HL-60 (cell line): ENCODE measurements at regions not wholly inside any gene's neighbourhood (a gene's known extent, or its start where the extent isn't known, plus 50 kb on each side); places are given as distances from the start of the nearest gene placed in this dataset.

Source experiments
- POLR2AphosphoS5 ChIP-seq: IDR thresholded peaks from 2 replicates; pipeline ENCODE4 v1.6.1; 2012; ENCODE audit warnings: low read depth
- TF ChIP-seq, protein P1 (sequence below): IDR thresholded peaks from one replicate; pipeline ENCODE4 v1.5.1; 2011; ENCODE audit warnings: low read length, control low read depth, inconsistent platforms; ENCODE audit not compliant: insufficient read depth
- TF ChIP-seq, protein P2 (sequence below): IDR thresholded peaks from 2 replicates; pipeline ENCODE4 v1.6.1; 2012; ENCODE audit warnings: low read depth; ENCODE audit not compliant: insufficient replicate concordance

DNA sequence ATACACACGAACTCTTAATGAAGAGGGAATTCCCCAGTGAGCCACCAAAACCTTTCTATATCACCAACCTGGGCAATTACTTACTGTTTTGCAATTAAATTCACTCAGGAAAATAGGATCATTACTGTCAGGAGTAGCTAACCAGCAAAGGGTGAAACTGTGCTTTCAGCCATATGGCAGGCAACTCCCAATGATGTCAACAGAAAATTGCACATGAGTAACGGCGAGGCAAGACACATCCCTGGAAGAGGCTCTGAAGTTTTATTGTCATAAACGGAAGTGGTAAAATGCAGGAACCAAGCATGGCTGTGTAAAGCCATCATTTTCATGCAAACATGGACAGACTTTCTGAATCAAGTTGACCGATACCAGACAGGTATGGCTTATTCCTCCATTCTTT lies 548.9 kb upstream of the AUTS2 start:
- TF ChIP-seq, protein P1, sequence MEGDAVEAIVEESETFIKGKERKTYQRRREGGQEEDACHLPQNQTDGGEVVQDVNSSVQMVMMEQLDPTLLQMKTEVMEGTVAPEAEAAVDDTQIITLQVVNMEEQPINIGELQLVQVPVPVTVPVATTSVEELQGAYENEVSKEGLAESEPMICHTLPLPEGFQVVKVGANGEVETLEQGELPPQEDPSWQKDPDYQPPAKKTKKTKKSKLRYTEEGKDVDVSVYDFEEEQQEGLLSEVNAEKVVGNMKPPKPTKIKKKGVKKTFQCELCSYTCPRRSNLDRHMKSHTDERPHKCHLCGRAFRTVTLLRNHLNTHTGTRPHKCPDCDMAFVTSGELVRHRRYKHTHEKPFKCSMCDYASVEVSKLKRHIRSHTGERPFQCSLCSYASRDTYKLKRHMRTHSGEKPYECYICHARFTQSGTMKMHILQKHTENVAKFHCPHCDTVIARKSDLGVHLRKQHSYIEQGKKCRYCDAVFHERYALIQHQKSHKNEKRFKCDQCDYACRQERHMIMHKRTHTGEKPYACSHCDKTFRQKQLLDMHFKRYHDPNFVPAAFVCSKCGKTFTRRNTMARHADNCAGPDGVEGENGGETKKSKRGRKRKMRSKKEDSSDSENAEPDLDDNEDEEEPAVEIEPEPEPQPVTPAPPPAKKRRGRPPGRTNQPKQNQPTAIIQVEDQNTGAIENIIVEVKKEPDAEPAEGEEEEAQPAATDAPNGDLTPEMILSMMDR: no peak
- TF ChIP-seq, protein P2, sequence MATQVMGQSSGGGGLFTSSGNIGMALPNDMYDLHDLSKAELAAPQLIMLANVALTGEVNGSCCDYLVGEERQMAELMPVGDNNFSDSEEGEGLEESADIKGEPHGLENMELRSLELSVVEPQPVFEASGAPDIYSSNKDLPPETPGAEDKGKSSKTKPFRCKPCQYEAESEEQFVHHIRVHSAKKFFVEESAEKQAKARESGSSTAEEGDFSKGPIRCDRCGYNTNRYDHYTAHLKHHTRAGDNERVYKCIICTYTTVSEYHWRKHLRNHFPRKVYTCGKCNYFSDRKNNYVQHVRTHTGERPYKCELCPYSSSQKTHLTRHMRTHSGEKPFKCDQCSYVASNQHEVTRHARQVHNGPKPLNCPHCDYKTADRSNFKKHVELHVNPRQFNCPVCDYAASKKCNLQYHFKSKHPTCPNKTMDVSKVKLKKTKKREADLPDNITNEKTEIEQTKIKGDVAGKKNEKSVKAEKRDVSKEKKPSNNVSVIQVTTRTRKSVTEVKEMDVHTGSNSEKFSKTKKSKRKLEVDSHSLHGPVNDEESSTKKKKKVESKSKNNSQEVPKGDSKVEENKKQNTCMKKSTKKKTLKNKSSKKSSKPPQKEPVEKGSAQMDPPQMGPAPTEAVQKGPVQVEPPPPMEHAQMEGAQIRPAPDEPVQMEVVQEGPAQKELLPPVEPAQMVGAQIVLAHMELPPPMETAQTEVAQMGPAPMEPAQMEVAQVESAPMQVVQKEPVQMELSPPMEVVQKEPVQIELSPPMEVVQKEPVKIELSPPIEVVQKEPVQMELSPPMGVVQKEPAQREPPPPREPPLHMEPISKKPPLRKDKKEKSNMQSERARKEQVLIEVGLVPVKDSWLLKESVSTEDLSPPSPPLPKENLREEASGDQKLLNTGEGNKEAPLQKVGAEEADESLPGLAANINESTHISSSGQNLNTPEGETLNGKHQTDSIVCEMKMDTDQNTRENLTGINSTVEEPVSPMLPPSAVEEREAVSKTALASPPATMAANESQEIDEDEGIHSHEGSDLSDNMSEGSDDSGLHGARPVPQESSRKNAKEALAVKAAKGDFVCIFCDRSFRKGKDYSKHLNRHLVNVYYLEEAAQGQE: no peak
- TF ChIP-seq POLR2AphosphoS5: no peak
